Endothelial cell of hepatic sinusoid (primary cell): ENCODE measurements at regions not wholly inside any gene's neighbourhood (a gene's known extent, or its start where the extent isn't known, plus 50 kb on each side); places are given as distances from the start of the nearest gene placed in this dataset.
"Not testable (repeated sequence)": the region's sequence is repeated elsewhere in the genome, so short reads cannot be mapped to it uniquely, and the experiment has no call there.

Experiments
- in situ Hi-C: cut with HindIII; loops from 2 replicates; pipeline ENCODE4 v1.10.0; 2017; ENCODE audit warnings: low sequenced_read_pairs

DNA sequence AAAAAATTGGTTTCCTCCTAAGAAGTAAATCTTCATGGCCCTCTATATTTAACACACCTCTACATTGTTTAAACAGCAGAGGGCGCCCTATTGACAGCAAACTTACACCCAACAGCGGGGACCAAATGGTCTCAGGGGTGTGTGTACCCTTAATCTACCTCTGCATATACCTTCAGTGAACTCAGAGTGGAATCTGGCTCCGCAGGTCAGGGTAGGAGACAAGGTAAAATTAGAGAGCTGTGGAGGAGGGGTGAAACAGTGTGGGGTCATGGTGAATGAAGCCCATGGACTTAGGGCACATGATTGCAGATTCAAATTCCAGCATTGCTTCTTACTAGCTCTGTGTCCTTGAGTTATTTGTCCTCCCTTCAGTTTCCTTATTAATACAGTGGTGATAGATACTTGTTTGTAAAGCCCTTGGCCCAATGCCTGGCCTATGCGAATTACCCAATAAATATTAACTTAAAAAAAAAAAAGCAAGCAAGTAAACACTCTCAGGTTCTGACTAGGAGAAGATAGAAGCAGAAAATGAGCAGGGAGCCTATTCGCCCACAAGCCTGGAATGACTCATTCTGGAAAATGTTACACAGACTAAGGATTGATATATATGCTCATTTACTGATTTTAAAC is 122.9 kb downstream of the CAVIN4 start:
- in situ Hi-C loops = loop anchor here (25.0 kb wide), 1 partner anchor 89 kb away; no protein-coding TSS in a partner anchor

- in situ Hi-C loops = loop anchor here (25.0 kb wide), 1 partner anchor 102 kb away; no protein-coding TSS in a partner anchor
These were observed 136.7 kb downstream of the CAVIN4 start for GRCh38 chr9:100714372-100715099.

DNA sequence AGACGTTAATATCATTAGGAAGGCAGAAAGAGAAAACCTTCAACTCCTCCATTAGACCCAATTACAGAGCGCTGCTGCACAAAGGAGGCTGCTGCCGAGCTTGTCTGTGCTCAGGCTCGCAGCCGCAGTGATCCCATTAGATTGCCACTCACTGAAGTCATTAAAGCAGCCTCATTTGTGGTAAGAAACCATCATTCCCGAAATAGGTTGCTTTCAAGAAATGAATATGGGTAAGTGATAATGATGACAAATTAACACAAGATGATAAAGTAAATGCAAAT is 137.2 kb downstream of the CAVIN4 start:
- in situ Hi-C loops = loop anchor here (25.0 kb wide), 1 partner anchor 103 kb away; no protein-coding TSS in a partner anchor

DNA sequence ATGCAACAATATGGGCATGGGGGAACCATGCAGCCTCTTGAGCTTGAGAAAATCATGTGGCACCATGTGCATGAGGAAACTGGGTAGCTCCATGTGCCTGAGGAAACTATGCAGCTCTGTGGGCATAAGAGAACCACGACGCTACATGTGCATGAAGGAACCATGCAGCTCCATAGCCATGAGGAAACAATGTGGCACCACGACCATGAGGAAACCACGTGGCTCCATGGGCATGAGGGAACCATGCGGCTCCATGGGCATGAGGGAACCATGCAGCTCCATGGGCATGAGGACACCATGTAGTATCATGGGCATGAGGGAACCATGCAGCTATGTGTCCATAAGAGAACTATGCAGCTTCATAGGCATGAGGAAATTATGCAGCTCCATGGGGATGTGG is 140.8 kb downstream of the CAVIN4 start:
- in situ Hi-C loops = loop anchor here (25.0 kb wide), 1 partner anchor 106 kb away; no protein-coding TSS in a partner anchor

DNA sequence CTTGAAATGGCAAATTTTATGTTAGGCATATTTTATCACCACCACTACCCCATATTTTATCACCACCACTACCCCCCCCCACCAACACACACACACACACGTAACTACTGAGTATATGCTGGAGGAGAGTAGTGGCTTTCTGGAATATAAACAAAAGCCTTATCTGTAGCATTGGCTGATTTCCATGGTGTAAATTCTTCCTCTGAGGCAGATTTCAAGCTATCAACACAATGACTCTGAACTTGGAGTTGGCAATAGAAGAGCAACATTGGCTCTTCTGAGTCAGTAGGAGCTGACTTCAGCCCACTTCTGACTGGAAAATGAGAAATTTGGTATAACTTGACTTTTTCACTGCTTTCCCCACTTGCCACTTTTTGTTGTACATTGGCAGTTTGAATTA is 143.0 kb downstream of the CAVIN4 start:
- in situ Hi-C loops = loop anchor here (25.0 kb wide), 1 partner anchor 109 kb away; no protein-coding TSS in a partner anchor

DNA sequence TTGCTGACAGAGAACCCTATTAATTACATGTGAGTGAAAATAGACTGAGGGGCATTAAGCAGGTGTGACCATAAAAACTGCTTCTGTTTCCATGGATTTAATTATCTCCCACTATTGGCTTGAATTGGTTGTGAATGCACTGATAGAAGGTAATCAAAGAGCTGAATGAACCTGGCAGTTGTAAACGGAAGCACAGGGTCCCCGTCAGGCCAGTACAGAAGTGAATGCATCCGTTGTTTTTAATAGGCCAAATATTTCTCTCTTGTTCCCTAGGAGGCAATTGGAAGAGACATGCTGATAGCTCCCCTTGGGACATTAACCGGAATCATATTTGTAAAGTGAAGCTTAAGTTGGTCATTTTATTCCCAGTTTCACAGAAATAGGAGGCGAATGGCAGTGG is 147.0 kb downstream of the CAVIN4 start:
- in situ Hi-C loops = loop anchor here (25.0 kb wide), 1 partner anchor 113 kb away; no protein-coding TSS in a partner anchor

- in situ Hi-C loops = no loop called here
These were observed 147.5 kb downstream of the CAVIN4 start for GRCh38 chr9:100725371-100725770.

- in situ Hi-C loops = no loop called here
These were observed 151.5 kb downstream of the CAVIN4 start for GRCh38 chr9:100729336-100729895.

DNA sequence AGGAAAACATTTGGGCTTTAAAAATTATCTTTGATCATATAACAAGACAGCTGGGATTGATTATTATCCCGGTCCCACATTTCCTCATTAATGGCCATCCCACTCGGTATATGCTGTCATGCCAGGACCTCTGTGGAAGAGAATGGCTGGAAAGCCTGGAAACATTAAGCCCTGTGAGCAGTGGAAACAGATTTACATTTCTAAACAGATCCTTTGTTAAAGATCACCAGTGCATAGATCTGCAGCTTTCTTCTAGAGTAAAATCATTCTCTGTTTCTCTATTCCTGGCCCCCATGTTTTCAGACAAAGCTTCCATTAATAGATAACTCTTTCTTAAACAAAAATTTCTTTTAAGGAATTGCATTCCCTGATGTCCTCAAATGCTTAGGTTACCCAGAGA is 152.2 kb downstream of the CAVIN4 start:
- in situ Hi-C loops = no loop called here

- in situ Hi-C loops = no loop called here
These were observed 153.2 kb downstream of the CAVIN4 start for GRCh38 chr9:100731038-100731556.

DNA sequence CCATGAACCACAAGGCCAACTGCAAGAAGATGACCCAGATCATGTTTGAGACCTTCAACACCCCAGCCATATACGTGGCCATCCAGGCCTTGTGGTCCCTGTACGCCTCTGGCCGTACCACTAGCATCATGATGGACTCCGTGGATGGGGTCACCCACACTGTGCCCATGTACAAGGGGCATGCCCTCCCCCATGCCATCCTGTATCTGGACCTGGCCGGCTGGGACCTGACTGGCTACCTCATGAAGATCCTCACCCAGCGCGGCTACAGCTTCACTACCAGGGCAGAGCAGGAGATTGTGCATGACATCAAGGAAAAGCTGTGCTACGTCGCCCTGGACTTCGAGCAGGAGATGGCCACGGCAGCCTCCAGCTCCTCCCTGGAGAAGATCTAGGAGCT is 153.7 kb downstream of the CAVIN4 start:
- in situ Hi-C loops = no loop called here

- in situ Hi-C loops = no loop called here
These were observed 161.3 kb downstream of the CAVIN4 start for GRCh38 chr9:100739208-100739607.

DNA sequence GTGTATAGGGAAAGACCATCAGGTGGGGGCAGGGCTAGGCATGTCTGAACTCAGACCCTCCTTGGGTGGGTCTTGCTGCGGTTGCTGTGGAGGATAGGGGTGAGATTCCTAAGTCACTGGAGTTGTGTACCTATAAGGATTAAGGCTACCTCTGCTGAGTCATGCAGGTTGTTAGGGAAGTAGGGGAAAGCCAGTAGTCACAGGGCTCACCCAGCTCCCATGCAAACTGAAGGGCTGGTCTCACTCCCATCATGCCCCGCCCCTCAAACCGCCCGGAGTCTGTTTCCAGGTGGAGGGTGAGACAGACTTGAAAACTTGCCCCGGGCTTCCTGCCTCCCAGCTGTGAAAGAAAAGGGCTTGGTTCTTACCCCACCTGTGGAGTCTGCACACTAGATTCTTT is 161.8 kb downstream of the CAVIN4 start:
- in situ Hi-C loops = no loop called here

DNA sequence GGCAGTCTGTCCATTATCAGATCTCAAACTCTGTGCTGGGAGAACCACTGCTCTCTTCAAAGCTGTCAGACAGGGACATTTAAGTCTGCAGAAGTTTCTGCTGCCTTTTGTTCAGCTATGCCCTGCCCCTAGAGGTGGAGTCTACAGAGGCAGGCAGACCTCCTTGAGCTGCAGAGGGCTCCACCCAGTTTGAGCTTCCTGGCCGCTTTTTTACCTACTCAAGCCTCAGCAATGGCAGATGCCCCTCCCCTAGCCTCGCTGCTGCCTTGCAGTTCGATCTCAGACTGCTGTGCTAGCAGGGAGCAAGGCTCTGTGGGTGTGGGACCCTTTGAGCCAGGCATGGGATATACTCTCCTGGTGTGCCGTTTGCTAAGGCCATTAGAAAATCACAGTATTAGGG is 171.1 kb downstream of the CAVIN4 start:
- in situ Hi-C loops = not testable (repeated sequence)

- in situ Hi-C loops = no loop called here
These were observed 178.3 kb downstream of the CAVIN4 start for GRCh38 chr9:100756217-100756616.

DNA sequence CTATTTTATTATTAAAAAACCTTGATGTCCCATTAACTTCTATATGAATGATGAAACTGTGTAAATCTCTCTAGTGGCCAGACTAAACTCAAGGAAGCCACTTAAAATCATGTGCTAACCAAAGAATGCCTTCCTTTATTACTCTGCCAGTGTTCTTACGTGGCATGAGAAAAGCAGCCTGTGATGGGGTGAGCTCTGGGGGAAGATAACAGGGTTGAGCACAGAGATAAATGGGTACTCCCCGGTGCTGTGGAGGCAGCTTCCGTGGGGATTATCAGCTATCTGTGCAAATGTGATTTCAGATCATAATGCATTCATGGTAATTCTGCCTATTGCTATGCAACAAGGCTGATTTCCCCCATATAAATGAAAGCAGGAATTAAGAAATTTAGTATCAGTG is 181.3 kb downstream of the CAVIN4 start:
- in situ Hi-C loops = no loop called here

DNA sequence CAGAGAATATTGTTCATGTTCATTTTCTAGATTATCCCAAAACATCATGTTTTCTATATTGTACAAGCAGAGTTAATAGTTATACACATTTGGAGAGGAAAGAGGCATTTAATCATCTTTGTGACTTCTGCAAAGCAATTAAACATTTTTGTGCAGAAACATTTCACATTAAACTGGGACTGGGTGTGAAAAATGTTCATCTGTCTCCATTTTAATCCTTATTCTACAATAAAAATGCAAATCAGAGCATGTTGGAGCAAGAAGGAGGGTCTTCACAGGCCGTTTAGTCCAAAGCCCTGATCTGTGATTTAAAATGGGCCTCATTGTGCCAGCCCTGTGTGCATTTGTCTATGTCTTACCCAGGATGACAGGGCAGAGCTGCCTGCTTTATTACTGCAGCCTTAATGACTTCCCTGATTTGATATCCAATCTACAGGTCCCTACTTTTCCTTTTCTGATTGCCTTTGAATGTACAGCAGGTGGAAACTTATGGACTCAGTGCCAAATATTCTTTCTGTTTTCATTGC is 183.5 kb downstream of the CAVIN4 start:
- in situ Hi-C loops = no loop called here

DNA sequence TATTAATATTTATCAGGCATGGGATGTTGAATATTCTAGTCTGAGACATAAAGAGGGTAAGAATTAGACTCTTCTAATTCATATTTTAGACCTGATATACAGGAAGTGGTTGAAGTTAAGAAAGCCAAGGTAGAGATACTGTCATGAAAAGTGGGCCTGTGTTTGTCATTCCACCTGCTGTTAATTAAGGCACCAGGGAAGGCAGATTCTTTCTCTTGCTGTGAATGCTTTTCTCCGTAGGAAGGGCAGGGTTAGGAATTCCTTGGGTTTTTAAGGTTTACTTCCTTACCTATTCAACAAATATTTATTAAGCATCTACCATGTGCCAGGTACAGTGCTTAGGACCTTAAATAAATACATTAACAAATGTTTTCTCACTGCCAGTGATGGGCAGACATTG is 196.4 kb downstream of the CAVIN4 start:
- in situ Hi-C loops = no loop called here

DNA sequence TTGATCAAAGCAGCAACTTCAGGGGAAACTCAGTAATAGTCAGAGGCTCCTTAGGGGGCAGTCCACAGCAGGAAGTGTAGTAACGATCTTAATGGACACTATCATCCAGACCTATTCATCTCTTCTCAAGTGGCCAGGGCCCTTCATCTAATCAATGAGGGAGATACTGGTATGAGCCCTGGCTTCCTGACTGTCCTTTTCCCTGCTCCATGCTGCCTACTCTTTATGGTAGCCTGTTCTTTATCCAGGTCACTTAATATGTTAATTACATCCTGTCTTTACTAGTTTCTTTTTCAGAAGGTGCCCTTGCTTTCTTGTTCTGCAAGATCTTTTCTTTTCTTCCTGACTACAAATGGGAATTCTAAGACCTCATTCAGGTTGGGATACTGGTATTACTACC is 197.1 kb downstream of the CAVIN4 start:
- in situ Hi-C loops = no loop called here

- in situ Hi-C loops = no loop called here
These were observed 198.0 kb downstream of the CAVIN4 start for GRCh38 chr9:100775912-100776311.

- in situ Hi-C loops = no loop called here
These were observed 206.9 kb downstream of the CAVIN4 start for GRCh38 chr9:100784755-100785154.

DNA sequence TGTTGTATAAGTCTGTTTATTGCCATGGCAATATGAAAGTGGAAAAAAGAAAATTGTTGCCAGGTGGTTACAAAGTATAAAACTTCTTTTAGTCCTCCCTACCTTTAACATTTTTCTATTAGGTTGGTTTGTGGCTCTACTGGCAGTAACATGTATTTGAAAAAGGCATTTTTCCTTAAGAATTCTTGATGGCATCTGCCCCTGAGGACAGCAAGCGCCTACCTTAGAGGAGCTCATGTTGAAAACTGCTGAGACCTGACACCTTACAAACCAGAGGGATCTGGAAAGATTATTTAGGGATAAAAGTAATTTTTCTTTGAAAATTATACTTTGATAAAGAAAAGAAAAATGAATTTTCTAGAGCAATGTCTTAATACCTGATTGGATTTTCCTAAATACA is 208.1 kb downstream of the CAVIN4 start:
- in situ Hi-C loops = no loop called here
